HL-60/S4 treated with phorbol 12-myristate 13-acetate at 8.2 ng/mL for 4 days and 3 days (cell line): ENCODE measurements at regions not wholly inside any gene's neighbourhood (a gene's known extent, or its start where the extent isn't known, plus 50 kb on each side); places are given as distances from the start of the nearest gene placed in this dataset.

Experiments
- in situ Hi-C: fragments of 300-500 bp; cut with MboI; formaldehyde crosslinking; loops from 2 replicates; pipeline ENCODE4 v1.15.0; 2022; ENCODE audit warnings: low sequenced_read_pairs

DNA sequence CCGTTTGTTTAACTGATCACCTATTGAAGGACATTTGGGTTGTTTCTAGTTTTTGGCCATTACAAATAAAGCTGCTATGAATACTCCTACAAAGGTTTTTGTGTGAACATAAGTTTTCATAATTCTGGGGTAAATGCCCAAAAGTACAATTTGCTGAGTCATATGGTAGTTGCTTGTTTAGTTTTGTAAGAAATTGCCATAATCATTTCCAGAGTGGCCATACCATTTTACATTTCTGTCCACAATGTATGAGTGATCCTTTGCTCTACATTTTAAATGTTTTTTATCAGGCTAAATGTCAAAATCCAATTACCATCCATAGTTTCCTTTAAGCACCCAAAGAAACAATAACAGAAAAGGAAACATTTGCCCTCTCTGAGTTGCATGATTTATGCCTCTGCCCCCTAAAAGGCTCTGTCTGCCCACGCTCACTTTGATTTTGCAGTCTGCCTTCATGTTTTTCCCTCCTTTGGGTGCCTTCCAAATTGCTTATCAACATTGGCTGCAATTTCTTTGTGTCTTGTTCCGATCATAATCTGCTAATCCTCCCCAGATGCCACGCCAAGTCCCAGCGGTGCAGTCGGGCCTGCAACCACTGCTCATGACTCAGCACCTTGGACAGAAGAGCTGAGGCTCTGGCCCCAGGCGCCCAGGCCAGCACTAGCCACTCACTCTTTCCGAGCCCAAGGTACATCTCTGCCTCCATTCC lies 339.2 kb downstream of the PIK3R1 start:
- in situ Hi-C loops, result no loop called here

- in situ Hi-C loops, result no loop called here
These were observed 340.5 kb downstream of the PIK3R1 start for GRCh38 chr5:68555907-68556681.

DNA sequence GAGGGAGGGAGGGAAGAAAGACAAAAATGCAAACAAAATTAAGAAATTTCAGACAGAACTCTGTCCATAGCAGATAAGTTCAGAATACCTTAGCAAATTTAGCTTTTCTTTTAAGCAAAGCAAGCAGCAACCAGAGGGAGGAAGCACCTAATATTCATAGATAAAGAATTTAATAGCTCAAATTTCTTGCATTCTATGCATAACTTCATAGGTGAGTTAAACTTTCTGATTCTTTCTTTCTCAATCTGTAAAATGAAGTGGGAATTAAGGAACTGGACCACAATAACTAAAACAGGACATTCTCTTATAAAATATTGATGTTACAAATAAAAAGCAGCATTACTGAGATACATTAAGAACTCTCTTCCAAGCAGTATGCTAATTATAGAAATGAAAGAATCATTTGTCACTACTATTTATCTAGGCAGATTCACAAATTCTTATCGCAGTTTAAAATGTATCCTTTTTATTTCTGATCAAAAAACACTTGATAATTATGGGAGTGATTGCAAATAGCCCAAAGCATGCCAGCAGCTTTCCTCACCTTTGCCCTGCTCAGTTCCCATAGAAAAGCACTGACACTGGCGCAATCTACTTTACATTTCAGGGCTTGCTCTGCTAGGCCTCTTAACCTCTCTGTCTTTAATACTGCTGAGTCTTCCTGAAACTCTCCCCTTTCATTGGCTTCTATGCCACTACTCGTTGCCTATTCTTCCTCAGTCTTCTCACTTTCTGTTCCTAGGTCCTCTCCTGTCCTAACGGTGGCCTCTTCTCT lies 341.8 kb downstream of the PIK3R1 start:
- in situ Hi-C loops, result no loop called here

DNA sequence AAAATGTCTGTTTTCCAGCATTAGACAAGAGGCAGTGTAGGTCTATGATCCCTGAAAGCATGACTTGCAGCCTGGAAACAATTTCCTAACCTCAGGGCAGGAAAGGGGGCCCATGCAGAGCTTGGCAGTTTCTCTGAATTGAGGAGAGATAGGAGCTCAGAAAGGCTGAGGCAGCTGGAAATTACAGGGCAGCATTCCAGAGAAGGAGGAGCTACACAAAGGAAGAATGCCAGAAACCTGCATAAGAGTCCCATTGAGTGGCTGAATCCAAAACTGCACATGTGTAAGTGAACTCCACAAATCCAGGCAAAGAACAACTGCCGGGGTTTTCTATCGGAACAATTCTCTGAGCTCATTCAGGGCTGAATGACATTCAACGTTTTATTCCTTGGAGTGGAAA lies 346.8 kb downstream of the PIK3R1 start:
- in situ Hi-C loops, result no loop called here

GRCh38 chr5:68565427-68565826 lies 349.9 kb downstream of the PIK3R1 start:
- in situ Hi-C loops, result no loop called here

DNA sequence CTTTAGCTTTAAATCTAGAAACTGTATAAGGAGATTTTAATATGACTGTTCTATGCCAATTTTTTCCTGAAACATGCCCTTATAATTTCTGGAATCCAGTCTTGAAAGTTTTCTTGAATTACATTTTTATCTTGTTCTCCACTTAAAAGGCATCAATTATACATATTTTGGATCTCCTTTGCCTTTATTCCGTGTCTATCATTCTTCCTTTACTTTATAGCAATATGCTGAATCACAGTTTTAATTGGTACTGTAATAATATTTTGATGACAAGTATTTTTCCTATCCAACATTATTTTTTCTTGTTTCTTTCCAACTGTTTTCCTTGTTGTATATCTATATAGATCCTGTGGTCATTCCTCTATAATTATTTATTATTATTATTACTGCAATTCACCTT lies 361.2 kb downstream of the PIK3R1 start:
- in situ Hi-C loops, result no loop called here

- in situ Hi-C loops, result no loop called here
These were observed 366.7 kb downstream of the PIK3R1 start for GRCh38 chr5:68582284-68582683.

DNA sequence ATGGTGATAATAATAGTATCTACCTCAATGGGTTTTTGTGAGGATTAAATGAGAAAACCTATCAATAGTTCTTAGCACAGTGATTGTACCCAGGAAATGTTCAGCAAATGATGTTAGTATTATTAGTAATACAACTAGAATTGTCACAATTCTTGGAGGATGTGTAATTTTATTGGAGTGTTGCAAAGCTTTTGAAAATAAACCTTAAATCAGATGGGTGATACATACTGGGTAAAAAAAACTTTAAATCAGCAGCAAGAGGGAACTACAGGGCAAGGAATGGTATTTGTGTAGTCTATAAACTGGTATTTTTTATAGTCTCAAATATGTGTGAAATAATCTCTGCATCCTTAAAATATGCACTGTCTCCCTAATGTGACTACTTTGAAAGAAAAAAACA lies 371.6 kb downstream of the PIK3R1 start:
- in situ Hi-C loops, result no loop called here

DNA sequence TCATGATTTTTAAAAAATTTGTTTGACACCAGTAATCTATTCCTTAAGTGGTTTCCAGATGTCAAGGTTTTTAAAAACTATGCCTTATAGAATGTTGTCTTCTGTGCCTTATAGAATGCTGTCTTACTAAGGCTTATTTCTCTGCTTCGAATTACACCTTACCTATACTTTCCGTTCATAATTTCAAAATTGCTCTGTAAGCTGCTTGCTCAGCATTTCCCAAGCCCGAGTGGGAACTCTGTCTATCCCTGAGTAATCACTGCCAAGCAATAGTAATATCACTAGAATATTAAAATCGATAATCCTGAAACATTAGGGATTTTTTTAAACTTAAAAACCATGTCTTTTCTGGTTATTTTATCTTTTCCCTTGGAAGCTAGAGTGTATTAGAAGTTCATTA lies 376.3 kb downstream of the PIK3R1 start:
- in situ Hi-C loops, result no loop called here

- in situ Hi-C loops, result no loop called here
These were observed 376.8 kb downstream of the PIK3R1 start for GRCh38 chr5:68592351-68592750.

DNA sequence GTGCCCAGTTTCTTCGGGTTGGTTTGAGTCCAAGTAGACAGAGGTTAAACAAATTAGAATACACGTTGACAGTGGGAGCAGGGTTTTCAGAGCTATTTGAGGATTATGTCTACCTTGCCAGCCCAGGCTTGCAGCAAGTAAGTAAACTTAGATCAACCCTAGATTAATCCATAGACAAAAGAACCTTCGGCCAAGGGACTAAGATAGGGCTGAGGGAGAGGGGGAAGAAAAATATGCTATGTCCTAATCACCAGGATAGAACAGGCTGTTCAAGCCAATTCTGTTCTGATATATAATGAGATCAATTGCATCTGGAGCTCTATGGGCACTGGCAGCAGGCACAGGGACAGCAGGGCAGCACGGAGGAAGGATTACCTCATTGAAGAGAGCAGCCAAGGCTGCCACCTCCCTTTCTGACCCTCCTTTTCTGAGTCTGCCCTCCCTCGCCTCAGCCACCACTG lies 377.7 kb downstream of the PIK3R1 start:
- in situ Hi-C loops, result no loop called here

DNA sequence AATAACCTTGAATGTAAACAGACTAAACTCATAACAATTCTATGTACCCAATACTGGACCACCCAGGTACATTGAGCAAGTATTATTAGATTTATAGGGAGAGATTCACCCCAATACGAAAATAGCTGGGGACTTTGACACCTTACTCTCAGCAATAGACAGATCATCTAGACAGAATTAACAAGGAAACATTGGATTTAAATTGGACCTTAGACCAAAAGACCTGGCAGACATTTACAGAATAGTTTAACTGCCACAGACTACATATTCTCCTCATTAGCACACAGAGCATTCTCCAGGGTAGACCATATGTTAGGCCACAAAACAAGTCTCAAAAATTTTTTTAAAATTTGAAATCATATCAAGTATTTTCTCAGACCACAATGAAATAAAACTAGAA lies 397.4 kb downstream of the PIK3R1 start:
- in situ Hi-C loops, result no loop called here

DNA sequence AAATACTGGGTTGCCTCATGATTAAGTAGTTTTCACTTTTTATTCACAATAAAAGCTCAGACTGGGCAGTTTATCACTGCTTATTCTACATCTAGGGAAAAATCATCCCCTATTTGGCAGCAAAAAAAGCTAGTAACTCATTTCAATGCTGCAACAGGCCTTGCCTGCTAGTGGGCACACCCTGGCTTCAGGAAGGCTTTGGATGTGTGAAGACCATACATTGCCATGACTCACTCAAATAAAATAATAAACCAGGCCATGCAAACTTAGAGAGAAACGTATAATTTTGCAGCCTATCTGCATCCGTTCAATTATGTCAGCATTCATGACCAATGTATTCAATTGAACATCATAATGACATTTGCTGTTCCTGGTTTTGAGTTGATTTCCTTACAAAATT lies 402.9 kb downstream of the PIK3R1 start:
- in situ Hi-C loops, result no loop called here

DNA sequence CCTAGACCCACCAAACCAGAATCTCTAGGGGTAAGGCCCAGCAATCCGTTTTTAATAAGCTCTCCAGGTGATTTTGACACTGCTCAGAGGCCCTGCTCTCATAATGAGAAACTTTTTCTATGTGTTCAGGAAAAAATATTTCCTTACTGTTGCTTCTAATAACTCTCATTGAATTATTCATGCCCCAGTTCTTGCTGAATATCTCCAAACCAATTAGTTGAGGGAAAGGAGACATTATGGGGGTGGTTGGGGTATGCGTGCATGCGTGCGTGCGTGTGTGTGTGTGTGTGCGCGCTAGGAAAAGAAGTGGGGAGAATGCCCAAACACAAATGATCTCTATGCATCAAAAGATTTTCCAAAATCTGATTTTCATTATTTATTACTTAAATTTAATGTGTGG lies 411.4 kb downstream of the PIK3R1 start:
- in situ Hi-C loops, result no loop called here

GRCh38 chr5:68628082-68628814 lies 412.7 kb downstream of the PIK3R1 start:
- in situ Hi-C loops, result no loop called here

GRCh38 chr5:68630354-68630753 lies 414.8 kb downstream of the PIK3R1 start:
- in situ Hi-C loops, result no loop called here

- in situ Hi-C loops, result no loop called here
These were observed 416.3 kb downstream of the PIK3R1 start for GRCh38 chr5:68631884-68632283.

DNA sequence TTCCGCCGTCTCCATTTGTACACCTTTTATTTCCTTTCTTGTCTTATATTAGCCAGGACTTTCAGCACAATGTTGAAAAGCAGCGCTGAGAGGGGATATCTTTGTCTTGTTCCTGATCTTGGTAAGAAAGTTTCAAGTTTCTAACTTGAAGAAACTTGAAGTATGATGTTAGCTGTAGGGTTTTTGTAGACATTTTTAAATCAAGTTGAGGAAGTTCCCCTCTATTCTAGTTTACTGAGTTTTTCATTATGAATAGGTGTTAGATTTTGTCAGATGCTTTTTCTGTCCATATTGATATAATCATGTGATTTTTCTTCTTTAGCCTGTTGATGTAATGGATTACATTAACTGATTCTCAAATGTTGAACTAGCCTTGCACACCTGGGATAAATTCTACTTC lies 425.7 kb downstream of the PIK3R1 start:
- in situ Hi-C loops, result no loop called here

DNA sequence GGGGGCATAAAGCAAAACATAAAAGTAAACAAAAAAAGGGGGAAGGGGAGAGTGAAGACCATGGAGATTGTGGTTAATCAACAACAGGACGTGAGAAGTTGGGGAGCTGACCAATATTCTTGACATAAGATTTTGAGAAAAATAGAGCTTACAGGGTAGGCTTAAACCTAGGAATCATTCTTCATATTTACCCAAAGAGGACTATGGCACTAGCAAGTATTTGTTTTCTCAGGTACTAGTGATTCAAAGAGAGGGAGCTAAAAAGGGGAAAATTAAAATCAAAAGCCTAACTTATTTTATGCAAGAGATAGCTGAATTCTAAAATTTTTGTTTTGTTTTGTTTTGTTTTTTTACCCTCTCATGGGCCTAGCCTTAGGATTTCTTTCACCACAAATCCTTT lies 427.5 kb downstream of the PIK3R1 start:
- in situ Hi-C loops, result no loop called here

- in situ Hi-C loops, result no loop called here
These were observed 429.4 kb downstream of the PIK3R1 start for GRCh38 chr5:68644971-68645370.

GRCh38 chr5:68646144-68646543 lies 430.6 kb downstream of the PIK3R1 start:
- in situ Hi-C loops, result no loop called here
